Hindlimb muscle (tissue), 1 donor: ENCODE measurements at regions not wholly inside any gene's neighbourhood (a gene's known extent, or its start where the extent isn't known, plus 50 kb on each side); places are given as distances from the start of the nearest gene placed in this dataset.

Source experiments
- DNase-seq: peaks from one replicate; pipeline ENCODE4 v3.0.0-alpha.2; 2013

DNA sequence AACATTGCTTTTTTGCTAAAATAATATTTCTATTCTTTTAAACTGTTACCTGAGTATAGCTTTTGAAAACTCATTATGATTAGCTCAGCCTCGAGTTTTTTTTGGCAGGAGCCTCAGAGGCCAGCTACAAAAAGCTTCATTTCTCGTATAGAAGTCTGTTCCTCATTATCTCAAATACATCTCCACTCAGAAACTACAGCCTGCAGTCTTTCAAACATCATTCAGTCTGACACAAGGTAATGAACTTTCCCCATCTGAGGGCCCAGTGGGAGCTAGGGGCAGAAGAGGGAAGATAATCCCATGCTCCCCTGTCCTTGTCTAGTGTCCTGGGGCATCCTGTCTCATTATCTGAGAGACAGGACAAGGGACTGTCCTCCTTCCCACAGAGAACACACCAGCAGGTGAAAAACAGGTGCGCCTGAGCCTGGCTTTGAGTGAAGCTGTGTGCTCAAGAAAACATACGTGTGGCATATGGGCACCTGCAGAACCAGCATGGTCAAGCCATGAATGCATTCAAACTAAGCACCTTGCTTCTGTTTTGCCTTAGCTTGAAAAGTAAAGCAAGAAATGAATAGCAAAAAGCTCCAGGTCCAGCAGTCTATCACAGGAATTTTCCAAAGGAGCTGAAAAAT, 247.5 kb downstream of the MREG start:
- no peak for DNase-seq

- no peak for DNase-seq
These were observed 248.8 kb downstream of the MREG start for GRCh38 chr2:215764441-215765048.

GRCh38 chr2:215760557-215760956, 252.8 kb downstream of the MREG start:
- no peak for DNase-seq

DNA sequence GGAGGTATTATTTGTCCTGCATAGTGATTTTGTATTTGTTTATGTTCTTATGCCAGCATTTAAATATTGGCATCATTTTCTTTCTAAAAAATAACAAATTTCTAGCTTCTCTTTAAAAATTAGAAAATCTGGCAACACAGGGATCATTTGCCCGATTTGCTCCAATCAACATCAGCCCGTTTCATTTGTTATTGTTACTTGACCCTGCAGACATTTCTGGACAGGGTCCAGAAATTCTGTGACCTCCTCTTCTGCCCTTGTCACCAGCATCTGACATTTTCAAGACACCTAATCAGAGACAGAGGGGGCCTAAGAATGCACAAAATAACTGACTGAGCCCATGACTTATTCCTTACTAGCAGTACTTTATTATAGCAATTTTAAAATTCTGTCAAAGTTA, 253.3 kb downstream of the MREG start:
- no peak for DNase-seq

DNA sequence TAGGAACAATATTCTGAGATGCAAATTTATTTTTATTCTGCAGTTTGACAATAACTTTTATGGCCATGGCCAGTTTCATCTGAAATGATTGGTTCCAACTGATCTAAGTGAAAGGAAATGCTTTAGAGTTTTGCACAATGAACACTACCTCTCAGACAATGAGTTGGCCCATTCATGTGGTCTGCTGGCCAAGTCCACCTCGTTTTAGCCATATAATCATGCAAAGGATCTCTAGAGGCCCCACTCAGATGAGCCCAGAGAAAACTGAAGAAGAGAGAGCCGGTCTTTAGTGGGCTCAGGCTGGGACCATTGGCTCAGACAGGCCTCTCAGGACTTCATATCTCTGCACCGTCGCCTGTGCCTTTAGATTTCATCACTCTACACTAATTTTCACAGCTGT, 254.7 kb downstream of the MREG start:
- DNase-seq, result no peak

DNA sequence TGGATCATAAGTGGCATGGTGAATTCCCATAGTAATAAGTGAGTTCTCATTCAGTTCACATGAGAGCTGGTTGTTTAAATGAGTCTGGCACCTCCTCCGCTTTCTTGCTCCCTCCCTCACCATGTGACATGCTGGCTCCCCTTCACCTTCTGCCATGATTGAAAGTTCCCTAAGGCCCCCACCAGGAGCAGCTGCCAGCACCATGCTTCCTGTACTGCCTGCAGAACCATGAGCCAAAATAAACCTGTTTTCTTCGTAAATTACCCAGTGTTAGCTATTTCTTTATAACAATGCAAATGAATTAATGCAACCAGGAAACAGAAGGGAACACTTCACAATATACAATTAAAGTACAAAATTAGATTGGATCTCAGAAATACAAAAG, 257.0 kb downstream of the MREG start:
- no peak for DNase-seq

DNA sequence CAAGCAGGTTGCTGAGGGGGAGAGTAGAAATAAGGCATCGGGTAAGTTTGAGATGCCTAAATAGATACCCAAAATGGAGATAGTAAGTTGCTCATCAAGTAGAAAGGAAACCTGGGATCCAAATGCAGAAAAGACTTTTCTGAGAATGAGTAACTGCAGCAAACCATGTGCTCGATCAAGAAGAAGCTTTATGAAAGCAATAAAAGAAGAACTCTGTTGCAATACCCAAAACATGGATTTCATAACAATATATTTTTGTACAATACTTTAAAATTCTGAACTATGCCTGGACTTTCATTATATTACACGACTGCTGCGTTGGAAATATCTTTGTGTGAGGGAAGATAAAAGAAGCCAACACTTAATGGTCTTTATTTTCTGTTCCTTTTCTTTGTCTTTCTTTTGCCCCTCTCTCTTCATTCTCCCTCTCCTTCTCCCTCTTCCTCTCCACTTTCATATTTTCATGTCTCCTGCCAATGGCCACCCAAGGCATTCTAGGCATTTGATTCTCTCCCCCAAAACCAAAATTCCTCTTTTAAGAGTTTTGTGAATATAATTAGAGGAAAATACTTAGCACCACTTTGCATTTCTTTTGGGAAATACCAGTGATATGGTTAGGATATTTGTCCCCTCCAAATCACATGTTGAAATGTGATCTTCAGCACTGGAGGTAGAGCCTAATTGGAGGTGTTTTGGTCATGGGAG, 257.6 kb downstream of the MREG start:
- no peak for DNase-seq

DNA sequence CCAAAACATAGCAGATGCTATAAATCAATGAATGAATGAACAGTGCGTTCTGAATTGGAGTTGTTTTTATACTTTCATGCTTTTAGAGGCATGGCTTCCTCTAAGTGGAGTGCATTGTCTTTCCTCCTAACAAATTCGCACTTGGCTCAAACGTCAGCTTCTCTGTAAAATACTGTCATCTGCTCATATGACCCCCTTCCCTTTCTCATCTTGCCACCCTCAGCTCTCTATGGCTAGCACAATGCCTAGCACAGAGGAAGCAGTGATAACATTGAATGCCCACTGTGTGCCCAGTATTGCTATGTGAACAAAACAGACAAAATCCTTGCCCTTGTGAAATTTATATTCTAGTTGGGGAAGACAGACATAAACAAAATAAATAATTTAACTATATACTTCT, 258.8 kb downstream of the MREG start:
- no peak for DNase-seq

GRCh38 chr2:215753808-215754207, 259.5 kb downstream of the MREG start:
- no peak for DNase-seq

GRCh38 chr2:215752991-215753390, 260.4 kb downstream of the MREG start:
- no peak for DNase-seq

GRCh38 chr2:215752436-215752835, 260.9 kb downstream of the MREG start:
- no peak for DNase-seq

GRCh38 chr2:215751911-215752272, 261.5 kb downstream of the MREG start:
- no peak for DNase-seq

- no peak for DNase-seq
These were observed 262.0 kb downstream of the MREG start for GRCh38 chr2:215751200-215751910.

DNA sequence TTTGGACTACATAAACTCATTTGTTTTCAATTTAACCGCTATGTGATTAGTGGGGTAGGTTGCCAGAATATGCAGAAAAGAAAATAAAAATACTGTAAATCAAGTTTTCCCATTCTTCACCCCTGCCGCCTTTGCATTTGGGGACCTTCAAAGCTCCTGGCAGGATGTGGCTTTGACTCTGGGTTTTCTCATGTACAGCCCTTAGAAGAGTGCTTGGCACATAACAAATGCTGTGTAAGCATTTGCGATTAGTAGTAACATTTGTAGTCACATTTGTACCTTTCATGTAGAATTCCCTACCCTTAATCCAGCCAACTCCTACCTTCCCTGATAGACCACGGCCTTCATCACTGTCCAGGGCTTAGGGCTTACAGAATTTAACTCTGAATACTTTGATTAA, 262.6 kb downstream of the MREG start:
- no peak for DNase-seq

DNA sequence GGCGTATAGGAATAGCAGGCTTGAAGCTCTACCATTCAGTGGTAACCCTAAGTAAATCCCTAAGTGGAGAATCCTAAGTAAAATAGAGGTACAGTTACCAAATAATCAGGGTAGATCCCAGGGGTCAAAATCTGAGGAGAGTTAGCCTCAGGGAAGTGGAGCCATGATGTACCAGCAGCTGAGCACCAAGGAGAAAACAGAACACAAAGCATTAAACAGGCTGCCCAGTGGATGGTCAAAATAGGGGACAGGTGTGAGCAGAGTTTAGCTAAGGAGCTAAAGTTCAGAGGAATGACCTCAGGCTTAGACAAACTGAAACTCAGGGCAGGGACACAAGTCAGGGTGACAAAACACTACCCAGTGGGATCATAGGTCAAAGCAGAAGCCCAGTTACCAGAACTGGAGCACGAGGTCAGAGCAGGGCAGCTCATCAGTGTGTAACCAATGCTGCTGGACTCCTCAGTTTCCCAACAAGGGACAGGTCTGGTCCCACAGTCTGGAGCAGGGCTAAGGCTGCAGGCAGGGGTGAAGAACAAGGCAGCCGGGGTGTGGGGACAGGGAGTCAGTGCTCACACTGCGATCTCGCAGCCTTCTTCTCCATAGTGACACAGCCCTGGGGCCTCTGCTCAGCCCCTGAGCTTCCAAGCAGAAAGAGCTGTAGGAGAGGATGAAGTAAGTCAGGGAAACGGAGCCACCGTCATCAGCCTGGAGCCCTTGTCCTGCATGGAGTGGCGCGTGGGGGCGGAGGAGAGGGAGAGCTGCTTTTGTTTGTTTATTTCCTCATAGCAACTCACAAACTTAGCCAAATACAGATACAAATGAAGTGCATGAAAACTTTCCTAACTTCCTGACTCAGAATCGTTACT, 264.0 kb downstream of the MREG start:
- DNase-seq, result peak; percentile 89

- peak; percentile 49 for DNase-seq
These were observed 264.9 kb downstream of the MREG start for GRCh38 chr2:215748446-215748845.

DNA sequence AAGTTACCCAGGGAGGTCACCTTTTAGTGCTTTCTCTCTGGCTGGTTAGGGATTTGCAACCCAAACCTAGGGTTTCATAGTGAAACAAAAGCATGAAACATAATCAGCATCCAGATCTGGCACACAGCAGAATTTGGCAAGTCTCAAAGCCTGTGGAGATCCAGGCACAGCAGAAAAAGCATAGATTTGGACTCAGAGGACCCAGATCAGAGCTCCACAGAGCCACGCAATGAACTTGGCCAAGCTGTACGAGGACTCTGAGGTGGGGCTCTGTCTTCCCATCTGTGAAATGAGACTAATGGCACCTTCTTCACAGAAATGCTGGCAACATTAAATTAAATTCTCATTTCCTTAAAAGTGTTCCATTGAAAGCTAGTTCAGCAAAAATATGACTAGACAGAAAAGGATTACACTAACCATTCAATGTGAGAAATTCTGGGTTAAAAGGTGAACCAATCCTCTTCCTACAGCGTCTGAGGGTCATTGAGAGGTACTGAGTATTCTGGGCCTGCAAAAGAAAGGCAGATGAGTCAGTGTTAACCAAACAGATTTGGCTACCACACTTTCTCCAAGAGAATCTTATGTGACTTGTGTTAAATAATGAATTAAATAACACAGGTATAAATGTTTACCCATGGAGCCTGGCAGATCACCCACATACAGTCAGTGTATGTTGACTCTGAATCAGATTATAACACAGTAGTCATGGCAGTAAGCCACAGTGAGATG, 266.3 kb downstream of the MREG start:
- no peak for DNase-seq

- no peak for DNase-seq
These were observed 267.0 kb downstream of the MREG start for GRCh38 chr2:215746226-215746886.

- DNase-seq, result no peak
These were observed 268.0 kb downstream of the MREG start for GRCh38 chr2:215745331-215745730.

DNA sequence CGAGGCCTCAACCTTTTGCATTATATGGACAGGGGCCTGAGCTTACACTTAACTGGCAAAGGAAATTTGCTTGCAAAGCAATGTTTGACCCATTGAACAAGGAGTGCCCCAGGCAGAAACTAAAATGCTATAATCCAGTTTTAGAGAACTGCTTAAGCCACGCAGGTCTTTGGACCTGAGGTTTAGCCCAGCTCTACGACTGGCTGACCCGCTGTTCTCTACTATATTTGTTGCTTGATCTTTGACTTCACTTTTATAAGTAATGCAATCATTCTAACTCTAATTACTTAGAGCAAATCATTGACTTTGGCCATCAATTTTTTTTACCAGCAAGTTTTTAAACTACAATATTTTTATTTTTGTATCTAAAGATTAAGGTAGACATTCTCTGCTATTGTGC, 268.8 kb downstream of the MREG start:
- DNase-seq, result no peak

DNA sequence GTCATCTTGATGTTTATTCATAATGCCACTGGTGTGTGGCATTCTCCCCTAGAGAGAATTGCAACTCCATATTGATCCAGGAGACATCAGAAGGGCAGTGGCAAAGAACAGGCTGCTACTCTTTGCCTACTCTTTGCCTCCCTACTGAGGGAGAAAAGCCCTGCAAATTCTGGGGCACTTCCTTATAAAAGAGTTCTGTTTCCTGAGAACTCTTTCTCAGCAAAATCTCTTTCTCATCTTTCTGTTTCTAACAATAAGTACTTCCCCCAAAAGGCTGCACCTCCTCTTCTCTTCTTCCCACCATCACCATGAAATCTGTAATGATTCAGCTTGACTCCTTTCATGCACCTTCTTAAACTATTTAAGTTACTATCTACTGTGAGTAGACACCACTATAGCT, 270.3 kb downstream of the MREG start:
- DNase-seq, result no peak
